Activated CD4-positive, alpha-beta T cell treated with anti-CD3 and anti-CD28 coated beads for 1 hour (primary cell): ENCODE measurements at regions not wholly inside any gene's neighbourhood (a gene's known extent, or its start where the extent isn't known, plus 50 kb on each side); places are given as distances from the start of the nearest gene placed in this dataset.
A peak's percentile ranks its signal among the peaks of the same experiment; 100 is the strongest.

Experiments
- DNase-seq: peaks from one replicate; pipeline ENCODE4 v3.0.0-alpha.2; 2020

- DNase-seq: no peak
These were observed 209.8 kb upstream of the RAG2 start for GRCh38 chr11:36807871-36808270.

DNA sequence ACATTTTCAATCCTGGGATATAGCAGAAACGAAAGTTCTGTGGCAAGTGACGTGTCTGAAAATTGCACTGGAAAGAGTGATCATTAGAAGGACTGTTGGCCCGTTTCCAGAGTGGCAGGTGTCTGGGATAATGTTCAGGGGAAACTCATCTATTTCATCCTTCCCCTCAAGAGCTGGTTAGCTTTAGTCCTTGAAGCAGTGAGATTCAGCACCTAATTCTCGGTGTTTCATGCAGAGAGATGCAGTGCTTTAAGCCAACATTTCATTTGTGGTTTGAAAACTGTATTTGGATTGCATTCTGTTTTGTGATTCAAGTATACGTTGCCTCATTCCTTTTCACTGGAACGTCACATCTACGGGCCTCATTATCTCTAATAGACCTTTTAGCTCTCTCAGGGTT lies 205.0 kb upstream of the RAG2 start:
- DNase-seq: no peak

- DNase-seq: no peak
These were observed 195.2 kb upstream of the RAG2 start for GRCh38 chr11:36792996-36793914.

GRCh38 chr11:36791957-36792356 lies 193.9 kb upstream of the RAG2 start:
- no peak for DNase-seq

DNA sequence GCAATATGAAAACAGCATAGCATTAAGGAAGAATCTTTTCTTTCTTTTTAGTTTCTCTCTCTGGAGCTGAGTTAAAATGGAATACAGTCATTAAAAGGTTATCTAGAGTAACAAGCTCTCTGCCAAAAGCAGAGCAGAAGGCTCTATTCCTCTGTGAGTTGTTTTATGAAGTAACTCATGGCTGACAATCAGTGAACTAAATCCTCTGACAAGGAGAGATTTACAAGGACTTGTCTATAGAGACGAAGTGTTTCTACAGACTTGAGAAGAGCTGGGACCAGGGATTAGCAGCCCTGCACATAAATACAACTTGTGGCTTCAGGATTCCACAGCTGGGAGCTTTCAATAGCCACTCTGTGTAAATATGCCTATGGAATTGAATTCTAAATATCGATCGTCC lies 192.5 kb upstream of the RAG2 start:
- no peak for DNase-seq

- no peak for DNase-seq
These were observed 185.8 kb upstream of the RAG2 start for GRCh38 chr11:36783808-36784207.

DNA sequence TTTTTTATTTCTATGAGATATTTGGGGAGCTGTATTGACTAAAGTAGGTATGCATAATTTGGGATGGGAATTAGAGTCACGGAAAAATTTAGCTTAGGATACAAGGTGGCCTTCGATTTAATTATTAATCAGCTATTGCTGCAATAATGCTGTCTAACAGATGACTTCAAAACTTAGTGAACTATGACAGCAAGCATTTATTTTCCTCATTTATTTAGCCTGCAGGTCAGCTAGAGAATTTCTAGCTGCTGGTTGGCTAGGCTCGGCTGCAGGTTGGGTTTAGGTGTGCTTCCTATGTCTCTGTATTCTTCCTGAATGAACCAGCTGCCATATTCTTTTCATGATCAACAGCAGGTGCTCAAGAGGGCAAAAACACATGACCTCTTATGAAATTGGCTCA lies 181.8 kb upstream of the RAG2 start:
- no peak for DNase-seq

DNA sequence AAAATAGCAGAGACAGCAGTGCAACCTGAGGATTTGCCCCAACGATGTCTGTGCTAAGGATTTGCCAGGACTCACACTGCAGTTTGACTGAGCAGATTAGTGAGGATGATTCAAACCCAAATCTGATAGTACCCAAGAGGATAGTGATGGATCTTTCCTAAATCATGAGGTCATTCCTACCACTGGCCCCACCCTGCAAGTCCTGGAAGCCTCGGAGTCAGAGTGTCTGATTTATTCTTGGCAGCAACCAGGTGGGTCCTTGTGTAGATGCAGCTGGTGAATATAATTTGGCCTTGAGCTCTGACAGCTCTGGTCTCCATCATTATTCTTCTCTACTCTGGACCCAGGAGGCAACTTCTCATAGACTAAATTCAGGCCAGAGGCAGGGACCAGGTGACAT lies 179.3 kb upstream of the RAG2 start:
- DNase-seq: no peak

- no peak for DNase-seq
These were observed 177.7 kb upstream of the RAG2 start for GRCh38 chr11:36775756-36776155.

DNA sequence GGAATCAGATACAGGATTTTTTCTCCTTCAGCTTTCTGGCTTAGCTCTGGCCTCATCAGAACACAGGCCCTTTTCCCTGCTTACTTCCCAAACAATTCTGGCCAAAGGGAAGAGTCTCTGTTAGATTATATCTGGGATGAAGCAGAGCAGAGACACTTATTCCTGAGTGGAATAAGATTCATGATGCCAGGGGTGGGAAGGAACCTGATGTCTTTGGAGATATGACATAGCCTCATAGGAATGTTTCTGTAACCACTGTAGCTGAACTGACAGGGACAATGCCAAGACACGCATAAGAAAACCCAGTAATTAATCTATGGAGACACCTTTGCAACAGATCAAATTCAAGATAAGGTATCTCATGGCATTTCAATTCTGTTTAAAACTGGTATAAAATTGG lies 177.1 kb upstream of the RAG2 start:
- no peak for DNase-seq

DNA sequence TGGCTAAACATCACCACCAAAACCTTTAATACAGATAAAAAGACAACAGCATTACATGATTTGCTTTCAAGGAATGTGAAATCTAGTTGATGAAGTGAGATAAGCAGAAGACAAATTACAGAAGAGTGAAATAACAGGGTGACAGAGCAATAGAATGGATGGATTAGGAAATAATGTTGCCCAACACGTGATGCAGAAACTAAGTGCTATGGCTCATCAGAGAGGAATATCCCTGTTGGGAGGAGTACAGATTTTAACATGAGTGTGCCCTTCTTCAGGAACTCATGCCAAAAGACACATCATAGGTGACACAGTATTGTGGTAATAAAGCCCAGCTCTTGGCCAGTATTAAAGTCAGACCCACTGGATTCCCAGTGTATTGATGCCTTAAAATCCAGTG lies 176.6 kb upstream of the RAG2 start:
- DNase-seq: no peak

GRCh38 chr11:36763187-36763586 lies 165.2 kb upstream of the RAG2 start:
- DNase-seq: no peak

GRCh38 chr11:36757075-36757474 lies 159.0 kb upstream of the RAG2 start:
- DNase-seq: no peak

- no peak for DNase-seq
These were observed 155.9 kb upstream of the RAG2 start for GRCh38 chr11:36753960-36754359.

DNA sequence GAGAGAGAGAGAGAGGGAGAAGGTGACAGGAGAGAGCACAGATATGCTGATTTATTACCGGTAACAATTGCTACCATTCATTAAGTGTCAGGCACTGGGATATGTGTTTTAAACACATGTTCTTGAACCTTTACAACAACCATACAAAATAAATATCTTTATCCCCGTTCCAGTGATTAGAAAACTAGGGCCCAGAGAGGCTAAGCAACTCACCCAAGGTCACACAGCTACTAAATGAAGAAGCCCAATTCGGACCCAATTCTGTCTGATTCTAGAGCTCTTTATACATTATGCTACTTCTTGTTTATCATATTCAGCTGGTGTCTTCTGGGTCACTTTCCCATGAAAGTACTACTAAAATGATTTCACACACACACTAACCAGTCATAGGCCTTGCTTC lies 154.0 kb upstream of the RAG2 start:
- DNase-seq: no peak

GRCh38 chr11:36751335-36751781 lies 153.3 kb upstream of the RAG2 start:
- no peak for DNase-seq

- DNase-seq: no peak
These were observed 152.3 kb upstream of the RAG2 start for GRCh38 chr11:36750349-36750748.

DNA sequence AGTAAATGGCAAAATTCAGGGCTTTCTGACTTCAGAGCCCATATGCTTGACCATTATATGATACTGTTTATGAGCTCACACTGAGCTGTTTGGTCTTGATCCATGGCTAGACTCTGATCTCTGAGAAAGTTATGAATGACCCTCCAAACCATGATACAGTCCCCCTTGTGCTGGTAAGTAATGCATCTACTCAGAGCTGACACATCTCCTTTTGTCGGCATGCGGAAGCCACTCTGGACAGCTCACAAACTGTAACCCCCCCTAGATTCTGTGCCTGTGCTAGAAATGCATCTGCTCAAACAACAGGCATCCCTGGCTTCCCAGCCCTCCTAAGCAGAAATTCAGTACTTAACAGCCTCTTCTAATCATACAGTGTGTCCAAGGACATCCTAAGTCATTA lies 150.8 kb upstream of the RAG2 start:
- no peak for DNase-seq

DNA sequence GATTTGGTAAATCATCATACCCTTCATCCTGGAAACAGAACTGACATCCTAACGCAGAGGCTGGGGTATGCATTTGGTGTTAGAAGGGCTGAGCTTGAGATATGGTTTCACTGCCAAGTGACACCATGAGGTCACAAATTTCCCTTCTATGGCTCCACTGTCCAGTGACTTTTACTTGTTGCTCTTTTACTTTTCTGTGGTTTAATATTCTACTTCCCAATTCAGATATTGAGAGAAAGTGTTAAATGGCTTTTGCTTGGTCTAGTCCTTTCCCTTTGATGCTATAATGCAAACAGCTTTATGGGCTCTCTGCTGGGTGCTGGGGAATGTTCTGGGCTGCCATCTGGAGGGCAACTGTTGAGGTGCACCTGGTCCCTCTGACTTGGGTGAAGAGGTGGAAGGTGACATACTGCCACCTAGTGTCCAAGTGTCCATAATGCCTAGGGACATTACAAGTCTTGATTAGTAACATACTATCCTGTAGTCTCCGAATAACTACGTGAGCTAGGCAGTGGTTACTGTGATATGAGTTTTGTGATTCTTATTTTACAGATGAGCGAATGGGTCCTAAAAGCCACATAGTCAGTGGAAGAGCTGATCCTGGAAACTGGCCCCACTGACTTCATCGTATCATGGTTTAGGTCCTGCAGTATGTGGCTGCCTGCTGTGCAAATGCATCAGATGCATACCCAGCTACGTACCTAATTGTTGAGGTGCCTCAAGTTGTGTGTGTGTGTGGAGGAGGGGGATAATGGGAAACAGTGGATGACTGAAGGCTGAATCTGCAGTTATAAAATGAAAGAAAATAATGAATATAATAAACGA lies 149.1 kb upstream of the RAG2 start:
- peak; percentile 58 for DNase-seq

DNA sequence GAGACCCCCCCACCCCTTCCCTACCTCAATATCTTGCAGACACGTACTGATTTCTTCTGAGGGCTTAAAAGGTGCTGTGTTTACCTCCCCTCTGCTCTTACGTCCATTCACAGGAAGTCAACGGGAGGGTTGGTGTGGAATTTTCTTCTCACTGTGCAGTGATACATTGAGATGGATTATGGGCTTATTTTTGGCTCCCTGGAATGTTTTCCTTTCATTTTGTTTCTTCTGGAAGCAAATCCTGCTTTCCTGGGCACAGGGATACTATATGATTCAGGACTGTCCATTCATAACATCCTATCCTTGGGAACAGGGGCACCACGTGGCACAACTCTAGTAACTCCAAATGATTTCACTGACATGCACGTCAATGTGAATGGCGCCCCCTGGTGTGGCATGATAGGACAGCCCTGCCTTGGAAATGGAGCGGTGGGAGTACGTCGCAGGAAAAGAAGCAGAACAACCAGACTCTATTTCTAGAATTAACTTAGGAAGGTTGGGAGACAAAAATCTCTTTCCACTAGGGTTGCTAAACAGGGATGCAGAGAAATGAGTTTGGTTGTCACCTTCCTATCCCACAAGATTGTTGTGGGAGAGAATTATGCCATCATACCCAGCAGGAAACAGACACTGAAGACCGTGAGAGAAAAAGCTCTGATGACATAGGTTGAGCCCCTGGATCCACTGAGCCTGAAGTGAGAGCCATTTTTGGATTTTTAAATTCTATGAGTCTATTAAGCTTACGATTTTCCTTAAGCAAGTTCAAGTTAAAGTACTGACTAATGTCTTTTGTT lies 146.5 kb upstream of the RAG2 start:
- peak; percentile 10 for DNase-seq

GRCh38 chr11:36743039-36743438 lies 145.0 kb upstream of the RAG2 start:
- DNase-seq: no peak

GRCh38 chr11:36741515-36741914 lies 143.5 kb upstream of the RAG2 start:
- DNase-seq: no peak

GRCh38 chr11:36738292-36738861 lies 140.3 kb upstream of the RAG2 start:
- no peak for DNase-seq
